Activated T-helper 9 cell treated with anti-CD3 and anti-CD28 coated beads, Interleukin-2, amount 50 U/mL, for 16 hours (primary cell): ENCODE measurements at regions not wholly inside any gene's neighbourhood (a gene's known extent, or its start where the extent isn't known, plus 50 kb on each side); places are given as distances from the start of the nearest gene placed in this dataset.

Experiments used
- DNase-seq: peaks from one replicate; pipeline ENCODE4 v3.0.0-alpha.2; 2020; ENCODE audit warnings: low read depth

- no peak for DNase-seq
Observed at GRCh38 chr6:14275493-14275851, 157.9 kb downstream of the CD83 start.

- no peak for DNase-seq
Observed at GRCh38 chr6:14276071-14276470, 158.5 kb downstream of the CD83 start.

GRCh38 chr6:14276667-14277404 is 159.3 kb downstream of the CD83 start:
- DNase-seq, result no peak

GRCh38 chr6:14277405-14277930 is 159.9 kb downstream of the CD83 start:
- DNase-seq, result no peak

- no peak for DNase-seq
Observed at GRCh38 chr6:14278006-14278405, 160.4 kb downstream of the CD83 start.

GRCh38 chr6:14278446-14278845 is 160.9 kb downstream of the CD83 start:
- DNase-seq, result no peak

- DNase-seq, result no peak
Observed at GRCh38 chr6:14280006-14280510, 162.5 kb downstream of the CD83 start.

- no peak for DNase-seq
Observed at GRCh38 chr6:14280766-14281293, 163.3 kb downstream of the CD83 start.

- no peak for DNase-seq
Observed at GRCh38 chr6:14281811-14282660, 164.5 kb downstream of the CD83 start.

- no peak for DNase-seq
Observed at GRCh38 chr6:14282854-14283505, 165.4 kb downstream of the CD83 start.

GRCh38 chr6:14283600-14284235 is 166.1 kb downstream of the CD83 start:
- DNase-seq, result no peak

- DNase-seq, result no peak
Observed at GRCh38 chr6:14284969-14285590, 167.5 kb downstream of the CD83 start.

- DNase-seq, result no peak
Observed at GRCh38 chr6:14286144-14286543, 168.6 kb downstream of the CD83 start.

- DNase-seq, result no peak
Observed at GRCh38 chr6:14286634-14287428, 169.3 kb downstream of the CD83 start.

GRCh38 chr6:14287707-14288106 is 170.1 kb downstream of the CD83 start:
- DNase-seq, result no peak

- no peak for DNase-seq
Observed at GRCh38 chr6:14288910-14289309, 171.3 kb downstream of the CD83 start.

GRCh38 chr6:14290041-14290771 is 172.6 kb downstream of the CD83 start:
- no peak for DNase-seq

GRCh38 chr6:14290772-14291330 is 173.3 kb downstream of the CD83 start:
- DNase-seq, result no peak

- no peak for DNase-seq
Observed at GRCh38 chr6:14291331-14291730, 173.8 kb downstream of the CD83 start.
